DND-41 (cell line): ENCODE measurements at regions not wholly inside any gene's neighbourhood (a gene's known extent, or its start where the extent isn't known, plus 50 kb on each side); places are given as distances from the start of the nearest gene placed in this dataset.

Source experiments
- EZH2 ChIP-seq: IDR thresholded peaks from 3 replicates; pipeline ENCODE4 v1.6.1; 2012; ENCODE audit warnings: borderline replicate concordance, low read depth, mild to moderate bottlenecking, moderate library complexity, low read length, inconsistent platforms; ENCODE audit not compliant: severe bottlenecking
- TF ChIP-seq, protein P1 (sequence below): IDR thresholded peaks from 2 replicates; pipeline ENCODE4 v1.5.1; 2012; ENCODE audit warnings: borderline replicate concordance, low read length, moderate library complexity, mild to moderate bottlenecking; ENCODE audit not compliant: poor library complexity, severe bottlenecking; ENCODE audit errors: extremely low read depth

DNA sequence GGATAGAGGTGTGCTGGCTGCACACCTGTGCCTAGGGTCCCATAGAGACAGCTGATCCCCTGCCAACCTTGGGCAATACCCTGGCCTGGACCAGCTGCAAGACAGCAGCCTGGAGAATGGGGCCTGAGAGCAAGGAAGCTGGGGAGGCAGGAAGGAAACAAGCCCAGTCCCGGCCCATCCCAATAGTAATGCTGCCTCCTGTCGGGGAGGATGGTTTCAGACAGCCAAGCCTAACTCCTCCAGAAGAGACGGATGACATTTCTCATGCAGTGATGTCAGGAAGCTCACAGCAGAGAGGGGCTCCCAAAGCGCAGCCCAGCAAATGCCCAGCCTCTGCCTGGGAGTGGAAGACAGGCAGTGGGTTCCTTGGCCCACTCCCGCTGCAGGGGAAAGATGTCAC is 408.8 kb downstream of the OCA2 start:
- TF ChIP-seq, protein P1, sequence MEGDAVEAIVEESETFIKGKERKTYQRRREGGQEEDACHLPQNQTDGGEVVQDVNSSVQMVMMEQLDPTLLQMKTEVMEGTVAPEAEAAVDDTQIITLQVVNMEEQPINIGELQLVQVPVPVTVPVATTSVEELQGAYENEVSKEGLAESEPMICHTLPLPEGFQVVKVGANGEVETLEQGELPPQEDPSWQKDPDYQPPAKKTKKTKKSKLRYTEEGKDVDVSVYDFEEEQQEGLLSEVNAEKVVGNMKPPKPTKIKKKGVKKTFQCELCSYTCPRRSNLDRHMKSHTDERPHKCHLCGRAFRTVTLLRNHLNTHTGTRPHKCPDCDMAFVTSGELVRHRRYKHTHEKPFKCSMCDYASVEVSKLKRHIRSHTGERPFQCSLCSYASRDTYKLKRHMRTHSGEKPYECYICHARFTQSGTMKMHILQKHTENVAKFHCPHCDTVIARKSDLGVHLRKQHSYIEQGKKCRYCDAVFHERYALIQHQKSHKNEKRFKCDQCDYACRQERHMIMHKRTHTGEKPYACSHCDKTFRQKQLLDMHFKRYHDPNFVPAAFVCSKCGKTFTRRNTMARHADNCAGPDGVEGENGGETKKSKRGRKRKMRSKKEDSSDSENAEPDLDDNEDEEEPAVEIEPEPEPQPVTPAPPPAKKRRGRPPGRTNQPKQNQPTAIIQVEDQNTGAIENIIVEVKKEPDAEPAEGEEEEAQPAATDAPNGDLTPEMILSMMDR: no peak
- TF ChIP-seq EZH2: no peak
